Sigmoid colon (tissue), 6 donors: ENCODE measurements at regions not wholly inside any gene's neighbourhood (a gene's known extent, or its start where the extent isn't known, plus 50 kb on each side); places are given as distances from the start of the nearest gene placed in this dataset.
"Not testable (repeated sequence)": the region's sequence is repeated elsewhere in the genome, so short reads cannot be mapped to it uniquely, and the experiment has no call there.

Source experiments
- DNase-seq: peaks from one replicate; pipeline ENCODE4 v3.0.0-alpha.2; 2019
- H3K27ac ChIP-seq, 4 donors: fragments of 200-600 bp; sonication (generic); one replicate each; pipeline ENCODE4 v1.5.1; 2016 to 2019; ENCODE audit warnings: mild to moderate bottlenecking in 1 of 4
- H3K27me3 ChIP-seq, 3 donors: fragments of 200-600 bp; sonication (generic); one replicate each; pipeline ENCODE4 v1.5.1; 2019; ENCODE audit warnings: mild to moderate bottlenecking in 1 of 3
- H3K36me3 ChIP-seq, 4 donors: fragments of 200-600 bp; sonication (generic); one replicate each; pipeline ENCODE4 v1.5.1; 2016 to 2019
- H3K4me1 ChIP-seq, 4 donors: fragments of 200-600 bp; sonication (generic); one replicate each; pipeline ENCODE4 v1.5.1; 2017 to 2019
- H3K4me3 ChIP-seq, 4 donors: fragments of 200-600 bp; sonication (generic); one replicate each; pipeline ENCODE4 v1.5.1; 2017 to 2019; ENCODE audit warnings: mild to moderate bottlenecking in 2 of 4, moderate library complexity in 1 of 4
- H3K9me3 ChIP-seq, 4 donors: fragments of 200-600 bp in 3 of 4; sonication (generic) in 3 of 4; one replicate each; pipeline versions ENCODE4 v1.5.1 to v1.6.1; 2013 to 2019
- CTCF ChIP-seq, 4 experiments: fragments of 450-650 bp in 3 of 4; fragments of 200-600 bp in 1 of 4; IDR thresholded peaks; one replicate each; pipeline ENCODE4 v1.5.1; 2016 to 2019; ENCODE audit warnings: antibody characterized with exemption in 4 of 4, mild to moderate bottlenecking in 3 of 4, moderate library complexity in 2 of 4
- EP300 ChIP-seq, 4 donors: sonication (generic); formaldehyde crosslinking; IDR thresholded peaks; one replicate each; pipeline ENCODE4 v1.6.1; 2017; ENCODE audit warnings: antibody characterized with exemption in 4 of 4
- POLR2A ChIP-seq, 2 donors: fragments of 450-650 bp; IDR thresholded peaks; one replicate each; pipeline ENCODE4 v1.6.1; 2016; ENCODE audit warnings: antibody characterized with exemption in 2 of 2, mild to moderate bottlenecking in 2 of 2, moderate library complexity in 2 of 2
- POLR2AphosphoS5 ChIP-seq, 4 donors: sonication (generic); formaldehyde crosslinking; IDR thresholded peaks; one replicate each; pipeline ENCODE4 v1.6.1; 2017; ENCODE audit warnings: antibody characterized with exemption in 4 of 4
- WGBS, 2 donors: extraction: QIAGEN DNeasy Blood & Tissue Kit; methylation state at CpG; one replicate each; pipeline ENCODE4 v1.1.7; 2013; 5-methylcytosine and 5-hydroxymethylcytosine counted together
- intact Hi-C: fragments of 100-400 bp; cut with DNase I; formaldehyde crosslinking; loops from one replicate; pipeline ENCODE4 v1.15.1; 2023
- donor health status: healthy with polysubstance abuse.
- donor health status: healthy.

- intact Hi-C loops = no loop called here
- Histone ChIP-seq H3K36me3 (no peaks in the 10 kb centered on the region), H3K27ac (no peak overlapping the region), H3K9me3 (no peaks in the 10 kb centered on the region), H3K4me1 (peaks cover 0 to 22% (median 15%) of the 10 kb centered on the region in 4 donors), H3K27me3 (no peaks in the 10 kb centered on the region), H3K4me3 (no peak overlapping the region)
- DNase-seq = no peak
- TF ChIP-seq POLR2A (IDR thresholded peaks at IDR 0.05) = no peak
- no peak for TF ChIP-seq CTCF (IDR thresholded peaks at IDR 0.05)
- TF ChIP-seq POLR2AphosphoS5 (IDR thresholded peaks at IDR 0.05) = no peak
- no peak for TF ChIP-seq EP300 (IDR thresholded peaks at IDR 0.05)
- 60 to 82% methylated on average over 3 of the region's 3 CpGs for WGBS, 2 donors
These were observed 82.1 kb upstream of the CARMIL1 start for GRCh38 chr6:25197111-25197510.

- no peak for DNase-seq
- H3K4me1 ChIP-seq = peaks cover 0 to 4% (median 1%) of the 10 kb centered on the region in 4 donors
- TF ChIP-seq POLR2A (IDR thresholded peaks at IDR 0.05) = no peak
- TF ChIP-seq EP300 (IDR thresholded peaks at IDR 0.05) = no peak
- 96 to 97% methylated on average over 2 of the region's 2 CpGs for WGBS, 2 donors
- no peaks in the 10 kb centered on the region for H3K36me3 ChIP-seq
- no peak overlapping the region for H3K27ac ChIP-seq
- intact Hi-C loops = no loop called here
- H3K9me3 ChIP-seq = no peaks in the 10 kb centered on the region
- no peaks in the 10 kb centered on the region for H3K27me3 ChIP-seq
- no peak overlapping the region for H3K4me3 ChIP-seq
These were observed 79.6 kb upstream of the CARMIL1 start for GRCh38 chr6:25199544-25199943.

- intact Hi-C loops = no loop called here
- Histone ChIP-seq H3K4me3 (no peak overlapping the region), H3K9me3 (peaks cover 0 to 4% (median under 1%) of the 10 kb centered on the region in 4 donors), H3K27me3 (no peaks in the 10 kb centered on the region), H3K4me1 (peaks cover 0 to 4% (median 1%) of the 10 kb centered on the region in 4 donors), H3K36me3 (no peaks in the 10 kb centered on the region), H3K27ac (no peak overlapping the region)
- TF ChIP-seq CTCF (IDR thresholded peaks at IDR 0.05) (no peak), EP300 (IDR thresholded peaks at IDR 0.05) (no peak), POLR2AphosphoS5 (IDR thresholded peaks at IDR 0.05) (no peak), POLR2A (IDR thresholded peaks at IDR 0.05) (no peak)
- DNase-seq = no peak
These were observed 76.7 kb upstream of the CARMIL1 start for GRCh38 chr6:25202504-25202903.

GRCh38 chr6:25205629-25206028 is 73.5 kb upstream of the CARMIL1 start:
- Histone ChIP-seq H3K4me3 (no peak overlapping the region), H3K4me1 (peaks cover 0 to 4% (median 1%) of the 10 kb centered on the region in 4 donors), H3K36me3 (no peaks in the 10 kb centered on the region), H3K9me3 (peaks cover 0 to 4% (median 3%) of the 10 kb centered on the region in 4 donors), H3K27me3 (no peaks in the 10 kb centered on the region), H3K27ac (no peak overlapping the region)
- intact Hi-C loops = no loop called here
- TF ChIP-seq POLR2AphosphoS5 (IDR thresholded peaks at IDR 0.05) (no peak), EP300 (IDR thresholded peaks at IDR 0.05) (no peak), POLR2A (IDR thresholded peaks at IDR 0.05) (no peak), CTCF (IDR thresholded peaks at IDR 0.05) (no peak)
- no peak for DNase-seq

- H3K36me3 ChIP-seq = not testable (repeated sequence)
These were observed 71.6 kb upstream of the CARMIL1 start for GRCh38 chr6:25207453-25208155.

GRCh38 chr6:25215881-25216280 is 63.3 kb upstream of the CARMIL1 start:
- no peak for DNase-seq
- Histone ChIP-seq H3K36me3 (no peaks in the 10 kb centered on the region), H3K4me1 (no peaks in the 10 kb centered on the region), H3K4me3 (no peak overlapping the region), H3K9me3 (no peaks in the 10 kb centered on the region), H3K27me3 (no peaks in the 10 kb centered on the region), H3K27ac (no peak overlapping the region)
- intact Hi-C loops = no loop called here
- WGBS, 2 donors = 96% methylated on average over 7 of the region's 7 CpGs
- TF ChIP-seq CTCF (IDR thresholded peaks at IDR 0.05) (no peak), POLR2AphosphoS5 (IDR thresholded peaks at IDR 0.05) (no peak), EP300 (IDR thresholded peaks at IDR 0.05) (no peak), POLR2A (IDR thresholded peaks at IDR 0.05) (no peak)

More at GRCh38 chr6:25207453-25208155, 71.6 kb upstream of the CARMIL1 start:
- DNase-seq, H3K27me3 ChIP-seq, H3K4me3 ChIP-seq, H3K27ac ChIP-seq, intact Hi-C loops, H3K9me3 ChIP-seq, H3K4me1 ChIP-seq: not testable (repeated sequence)
- WGBS, 2 donors = 51 to 60% methylated on average over 5 of the region's 5 CpGs
